MM.1S (cell line): ENCODE measurements at regions not wholly inside any gene's neighbourhood (a gene's known extent, or its start where the extent isn't known, plus 50 kb on each side); places are given as distances from the start of the nearest gene placed in this dataset.

ENCODE experiments used
- DNase-seq: peaks from one replicate; pipeline ENCODE4 v3.0.0-alpha.2; 2015
- H2AFZ ChIP-seq: fragments of 300-600 bp; sonication (generic); 2 replicates; pipeline ENCODE4 v1.6.0; 2016; ENCODE audit warnings: antibody characterized with exemption, low read length
- H3F3A ChIP-seq: fragments of 300-600 bp; sonication (generic); 2 replicates; pipeline ENCODE4 v1.6.1; 2016; ENCODE audit warnings: mild to moderate bottlenecking, antibody characterized with exemption, low read length, moderate library complexity, mixed read lengths; ENCODE audit not compliant: insufficient read depth
- H3K27ac ChIP-seq: fragments of 300-600 bp; sonication (generic); 2 replicates; pipeline ENCODE4 v1.5.1; 2016; ENCODE audit warnings: mild to moderate bottlenecking, low read length
- H3K27me3 ChIP-seq: fragments of 300-600 bp; sonication (generic); replicated peaks from 2 replicates; pipeline ENCODE4 v1.6.0; 2016; ENCODE audit warnings: low read length; ENCODE audit not compliant: insufficient read depth
- H3K36me3 ChIP-seq: fragments of 300-600 bp; sonication (generic); replicated peaks from 2 replicates; pipeline ENCODE4 v1.6.1; 2016; ENCODE audit warnings: mild to moderate bottlenecking, low read length, mixed read lengths; ENCODE audit not compliant: insufficient read depth
- H3K4me1 ChIP-seq: fragments of 300-600 bp; sonication (generic); 2 replicates; pipeline ENCODE4 v1.6.1; 2016; ENCODE audit warnings: low read length, mixed read lengths
- H3K4me2 ChIP-seq: fragments of 300-600 bp; sonication (generic); 2 replicates; pipeline ENCODE4 v1.6.0; 2016; ENCODE audit warnings: low read depth, low read length
- H3K4me3 ChIP-seq: fragments of 300-600 bp; sonication (generic); 2 replicates; pipeline ENCODE4 v1.5.1; 2016; ENCODE audit warnings: low read length, mixed read lengths
- H3K79me2 ChIP-seq: fragments of 300-600 bp; sonication (generic); 2 replicates; pipeline ENCODE4 v1.6.1; 2016; ENCODE audit warnings: mixed run types, low read length, mixed read lengths
- H3K9ac ChIP-seq: fragments of 300-600 bp; sonication (generic); 2 replicates; pipeline ENCODE4 v1.6.1; 2016; ENCODE audit warnings: low read length, mixed read lengths
- H3K9me2 ChIP-seq: fragments of 300-600 bp; sonication (generic); replicated peaks from 2 replicates; pipeline ENCODE4 v1.6.1; 2016; ENCODE audit warnings: mild to moderate bottlenecking, low read length, mixed read lengths; ENCODE audit not compliant: insufficient read depth
- H3K9me3 ChIP-seq: fragments of 300-600 bp; sonication (generic); replicated peaks from 2 replicates; pipeline ENCODE4 v1.6.1; 2016; ENCODE audit warnings: mild to moderate bottlenecking, low read length, mixed read lengths; ENCODE audit not compliant: insufficient read depth
- H4K20me1 ChIP-seq: fragments of 300-600 bp; sonication (generic); 2 replicates; pipeline ENCODE4 v1.6.1; 2016; ENCODE audit warnings: mild to moderate bottlenecking, low read length, moderate library complexity, mixed read lengths; ENCODE audit not compliant: insufficient read depth
- CTCF ChIP-seq: fragments of 300-600 bp; sonication (generic); IDR thresholded peaks from 2 replicates; pipeline ENCODE4 v1.5.1; 2016; ENCODE audit warnings: antibody characterized with exemption, low read length, mixed read lengths
- EZH2 ChIP-seq: fragments of 300-600 bp; sonication (generic); optimal IDR thresholded peaks from 2 replicates; pipeline ENCODE3; 2017; ENCODE audit warnings: low read depth, mild to moderate bottlenecking, antibody characterized with exemption, low read length, mixed read lengths
- EZH2phosphoT487 ChIP-seq: fragments of 300-600 bp; sonication (generic); IDR thresholded peaks from 2 replicates; pipeline ENCODE4 v1.6.1; 2018; ENCODE audit warnings: antibody characterized with exemption, low read length

GRCh38 chr12:74914378-74914777 is 295.3 kb downstream of the KCNC2 start:
- no peaks in the 10 kb centered on the region for H3K9me3 ChIP-seq
- no peak overlapping the region for H3K9ac ChIP-seq
- no peak overlapping the region for H3K27ac ChIP-seq
- TF ChIP-seq EZH2phosphoT487 (no peak), CTCF (no peak), EZH2 (no peak)
- no peak overlapping the region for H3K4me3 ChIP-seq
- no peaks in the 10 kb centered on the region for H3K9me2 ChIP-seq
- H3F3A ChIP-seq: no peaks in the 10 kb centered on the region
- no peak overlapping the region for H2AFZ ChIP-seq
- no peaks in the 10 kb centered on the region for H3K4me1 ChIP-seq
- H3K4me2 ChIP-seq: no peak overlapping the region
- no peak for DNase-seq
- H3K36me3 ChIP-seq: no peaks in the 10 kb centered on the region
- H3K79me2 ChIP-seq: no peaks in the 10 kb centered on the region
- H3K27me3 ChIP-seq: no peaks in the 10 kb centered on the region
- H4K20me1 ChIP-seq: no peaks in the 10 kb centered on the region

- TF ChIP-seq EZH2 (no peak), EZH2phosphoT487 (no peak), CTCF (no peak)
- no peak for DNase-seq
- Histone ChIP-seq H3K9me2 (no peaks in the 10 kb centered on the region; the same call in 1 of the 2 replicates), H3K79me2 (no peaks in the 10 kb centered on the region), H3K9ac (no peak overlapping the region), H4K20me1 (no peaks in the 10 kb centered on the region), H3K27ac (no peak overlapping the region), H3K27me3 (no peaks in the 10 kb centered on the region), H3K4me3 (no peak overlapping the region), H3K9me3 (no peaks in the 10 kb centered on the region), H3K4me2 (no peak overlapping the region), H3F3A (no peaks in the 10 kb centered on the region), H2AFZ (no peak overlapping the region), H3K4me1 (no peaks in the 10 kb centered on the region), H3K36me3 (no peaks in the 10 kb centered on the region)
These were observed 293.9 kb downstream of the KCNC2 start for GRCh38 chr12:74915718-74916117.

DNA sequence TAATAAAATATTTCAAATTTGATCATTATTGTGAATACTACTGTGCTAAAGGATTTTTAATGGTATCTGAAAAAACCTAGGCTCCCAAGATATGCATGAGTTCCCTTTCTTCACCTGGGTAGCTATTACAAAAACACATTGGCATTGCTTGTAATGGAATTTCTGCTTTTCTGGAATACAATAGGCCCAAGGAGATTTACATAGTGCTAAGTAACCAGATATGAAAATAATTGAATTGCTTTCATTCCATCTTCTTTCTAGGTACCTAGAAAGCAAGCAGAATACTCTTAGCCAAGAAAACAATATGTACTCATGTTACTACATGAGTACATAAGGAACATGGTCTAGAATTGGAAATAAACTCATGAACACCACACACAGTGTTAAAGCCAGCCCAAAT is 291.9 kb downstream of the KCNC2 start:
- Histone ChIP-seq H3K4me3 (no peak overlapping the region), H3K79me2 (no peaks in the 10 kb centered on the region)

More for the DNA sequence above, 291.9 kb downstream of the KCNC2 start:
- no peaks in the 10 kb centered on the region for H4K20me1 ChIP-seq
- no peak overlapping the region for H3K27ac ChIP-seq
- H3K9ac ChIP-seq: no peak overlapping the region
- no peaks in the 10 kb centered on the region for H3K27me3 ChIP-seq
- H3K4me1 ChIP-seq: no peaks in the 10 kb centered on the region
- no peak overlapping the region for H3K4me2 ChIP-seq
- no peaks in the 10 kb centered on the region; the same call in 1 of the 2 replicates for H3K9me2 ChIP-seq
- DNase-seq: no peak
- no peak for TF ChIP-seq CTCF
- no peak for TF ChIP-seq EZH2
- no peak for TF ChIP-seq EZH2phosphoT487
- no peaks in the 10 kb centered on the region for H3K9me3 ChIP-seq
- no peaks in the 10 kb centered on the region for H3K36me3 ChIP-seq
- H2AFZ ChIP-seq: no peak overlapping the region
- no peaks in the 10 kb centered on the region for H3F3A ChIP-seq
